Kidney epithelial cell (primary cell): ENCODE measurements at regions not wholly inside any gene's neighbourhood (a gene's known extent, or its start where the extent isn't known, plus 50 kb on each side); places are given as distances from the start of the nearest gene placed in this dataset.

Experiments
- DNase-seq: peaks from one replicate; pipeline ENCODE4 v3.0.0-alpha.2; 2010; ENCODE audit warnings: low read depth
- H3K27me3 ChIP-seq: 2 replicates; pipeline ENCODE4 v1.6.0; 2011; ENCODE audit warnings: low read length; ENCODE audit not compliant: control insufficient read depth, insufficient read depth
- H3K36me3 ChIP-seq: 2 replicates; pipeline ENCODE4 v1.5.1; 2011; ENCODE audit warnings: low read length; ENCODE audit not compliant: control insufficient read depth, insufficient read depth
- H3K4me3 ChIP-seq: 2 replicates; pipeline ENCODE4 v1.5.1; 2011; ENCODE audit warnings: low read depth, mild to moderate bottlenecking, control low read depth, low read length
- TF ChIP-seq, protein P1 (sequence below): IDR thresholded peaks from 2 replicates; pipeline ENCODE4 v1.5.1; 2011; ENCODE audit warnings: mild to moderate bottlenecking, moderate library complexity, low read length, control low read depth, inconsistent platforms; ENCODE audit not compliant: insufficient read depth, poor library complexity, severe bottlenecking

DNA sequence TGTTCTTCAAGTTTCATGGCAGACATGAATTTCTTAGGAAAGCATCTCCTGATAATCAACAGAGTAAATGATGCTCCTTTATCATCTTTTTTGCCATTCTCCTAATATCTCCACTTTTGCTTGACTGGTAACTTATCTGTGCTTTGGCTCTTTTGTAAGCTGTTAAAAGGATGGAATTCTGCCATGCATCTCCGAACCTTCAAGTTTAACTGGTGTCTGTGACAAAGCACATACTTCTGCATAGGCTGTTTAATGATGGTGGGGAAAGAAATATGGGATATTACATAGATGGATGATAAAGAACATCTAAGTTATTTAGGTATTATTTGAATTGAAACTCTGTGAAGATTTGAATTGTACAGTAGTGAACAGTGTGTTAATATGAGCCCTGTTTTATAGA lies 866.9 kb upstream of the SLITRK1 start:
- H3K36me3 ChIP-seq = no peaks in the 10 kb centered on the region
- H3K4me3 ChIP-seq = no peak overlapping the region
- no peak for DNase-seq
- H3K27me3 ChIP-seq = no peaks in the 10 kb centered on the region
- TF ChIP-seq, protein P1, sequence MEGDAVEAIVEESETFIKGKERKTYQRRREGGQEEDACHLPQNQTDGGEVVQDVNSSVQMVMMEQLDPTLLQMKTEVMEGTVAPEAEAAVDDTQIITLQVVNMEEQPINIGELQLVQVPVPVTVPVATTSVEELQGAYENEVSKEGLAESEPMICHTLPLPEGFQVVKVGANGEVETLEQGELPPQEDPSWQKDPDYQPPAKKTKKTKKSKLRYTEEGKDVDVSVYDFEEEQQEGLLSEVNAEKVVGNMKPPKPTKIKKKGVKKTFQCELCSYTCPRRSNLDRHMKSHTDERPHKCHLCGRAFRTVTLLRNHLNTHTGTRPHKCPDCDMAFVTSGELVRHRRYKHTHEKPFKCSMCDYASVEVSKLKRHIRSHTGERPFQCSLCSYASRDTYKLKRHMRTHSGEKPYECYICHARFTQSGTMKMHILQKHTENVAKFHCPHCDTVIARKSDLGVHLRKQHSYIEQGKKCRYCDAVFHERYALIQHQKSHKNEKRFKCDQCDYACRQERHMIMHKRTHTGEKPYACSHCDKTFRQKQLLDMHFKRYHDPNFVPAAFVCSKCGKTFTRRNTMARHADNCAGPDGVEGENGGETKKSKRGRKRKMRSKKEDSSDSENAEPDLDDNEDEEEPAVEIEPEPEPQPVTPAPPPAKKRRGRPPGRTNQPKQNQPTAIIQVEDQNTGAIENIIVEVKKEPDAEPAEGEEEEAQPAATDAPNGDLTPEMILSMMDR = no peak

DNA sequence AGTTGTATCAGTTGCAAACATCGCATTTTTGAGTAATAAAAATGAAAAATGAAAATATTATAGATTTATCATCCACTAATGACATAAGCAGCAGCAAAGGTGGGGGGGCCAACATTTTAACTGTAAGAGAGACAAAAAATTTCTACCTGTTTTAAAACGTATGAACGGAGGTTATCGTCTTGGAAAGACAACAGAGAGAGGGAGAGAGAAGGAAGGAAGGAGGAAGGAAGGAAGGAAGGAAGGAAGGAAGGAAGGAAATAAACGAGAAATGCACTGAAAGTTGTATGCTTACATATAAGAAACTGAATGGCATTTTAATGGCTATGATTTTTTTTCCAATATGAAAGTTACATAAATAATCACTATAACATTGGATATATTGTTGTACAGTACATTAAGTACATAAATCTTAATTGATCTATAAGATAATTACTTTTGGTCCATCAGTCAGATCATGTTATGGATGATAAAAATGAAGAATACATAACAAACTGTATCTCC lies 862.8 kb upstream of the SLITRK1 start:
- Histone ChIP-seq H3K36me3 (no peaks in the 10 kb centered on the region), H3K4me3 (no peak overlapping the region), H3K27me3 (no peaks in the 10 kb centered on the region)
- TF ChIP-seq, protein P1 = no peak
- DNase-seq = no peak

DNA sequence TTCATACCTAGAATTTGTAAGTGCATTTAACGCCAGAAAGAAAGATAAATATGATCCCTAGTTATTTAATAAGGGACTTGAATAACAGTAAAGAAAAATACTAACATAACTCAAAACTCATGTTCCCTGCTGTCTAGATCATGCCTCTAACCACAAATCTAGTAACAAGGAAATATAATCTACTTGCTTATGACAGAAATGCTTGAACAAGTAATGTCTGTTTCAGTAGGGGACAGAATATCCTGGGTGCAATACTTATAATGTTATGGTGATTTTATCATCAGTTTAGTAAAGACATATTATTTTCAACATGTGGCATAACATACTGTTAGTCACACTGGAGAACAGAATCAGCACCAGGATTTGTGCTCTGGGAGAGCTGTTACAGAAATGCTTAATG lies 861.9 kb upstream of the SLITRK1 start:
- Histone ChIP-seq H3K4me3 (no peak overlapping the region), H3K36me3 (no peaks in the 10 kb centered on the region), H3K27me3 (no peaks in the 10 kb centered on the region)
- no peak for DNase-seq
- TF ChIP-seq, protein P1 = no peak

DNA sequence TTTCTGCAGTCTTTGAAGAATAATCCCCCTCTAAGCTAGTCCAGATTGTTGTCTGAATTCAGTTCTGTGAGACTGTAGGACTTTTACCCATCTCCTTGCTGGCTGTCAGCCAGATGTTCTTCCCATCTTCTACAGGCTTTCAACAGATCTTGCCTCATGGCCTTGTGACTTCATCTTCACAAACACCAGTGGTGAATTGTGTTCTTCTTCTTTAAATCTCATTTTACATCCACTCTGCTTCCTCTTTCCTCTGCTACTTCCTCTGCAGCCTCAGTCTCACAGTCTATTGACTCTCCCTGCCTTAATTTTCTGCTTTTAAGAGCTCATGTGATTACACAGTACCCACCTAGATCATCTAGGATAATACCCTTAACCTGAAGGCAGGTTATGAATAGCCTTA lies 859.0 kb upstream of the SLITRK1 start:
- Histone ChIP-seq H3K4me3 (no peak overlapping the region), H3K36me3 (no peaks in the 10 kb centered on the region), H3K27me3 (no peaks in the 10 kb centered on the region)
- TF ChIP-seq, protein P1 = no peak
- no peak for DNase-seq

DNA sequence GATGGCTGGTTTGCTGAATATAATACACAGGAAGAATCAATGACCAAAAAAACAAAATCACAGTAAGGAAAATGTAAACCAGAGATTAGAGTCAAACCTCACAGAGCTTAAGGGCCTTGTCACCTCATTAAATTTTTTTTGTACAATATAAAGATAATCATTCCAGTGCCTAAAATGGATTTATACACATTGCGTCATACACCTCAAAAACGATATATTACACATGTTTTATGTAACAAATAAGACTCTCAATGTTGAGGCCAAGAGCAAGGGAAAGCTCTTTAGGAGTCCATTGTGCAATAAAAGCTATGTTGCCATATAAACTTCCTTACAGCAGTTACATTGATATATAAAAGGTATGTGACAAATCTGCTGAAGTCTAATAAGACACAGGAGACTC lies 856.7 kb upstream of the SLITRK1 start:
- H3K36me3 ChIP-seq = no peaks in the 10 kb centered on the region
- DNase-seq = no peak
- TF ChIP-seq, protein P1 = no peak
- H3K27me3 ChIP-seq = no peaks in the 10 kb centered on the region
- H3K4me3 ChIP-seq = no peak overlapping the region

DNA sequence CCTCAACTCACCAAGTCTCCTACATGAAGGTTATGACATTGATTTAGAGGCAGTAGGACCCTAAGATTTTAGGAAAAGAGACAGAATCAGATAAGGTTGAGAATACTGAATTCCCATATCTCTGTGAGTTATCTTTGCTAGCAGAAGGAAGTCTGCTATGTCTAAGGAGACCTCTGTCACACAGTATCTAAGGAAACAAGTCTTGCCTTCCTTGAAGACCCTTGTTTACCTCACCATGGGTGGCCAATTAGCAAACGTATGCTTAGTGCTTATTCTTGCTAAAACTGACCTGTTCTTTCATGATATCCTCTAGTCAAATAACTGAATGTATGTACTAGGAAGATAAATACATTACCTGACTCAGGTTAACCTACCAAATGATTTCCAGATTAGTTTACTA lies 855.4 kb upstream of the SLITRK1 start:
- no peak overlapping the region for H3K4me3 ChIP-seq
- no peaks in the 10 kb centered on the region for H3K27me3 ChIP-seq
- no peaks in the 10 kb centered on the region for H3K36me3 ChIP-seq
- TF ChIP-seq, protein P1 = no peak
- DNase-seq = no peak
